ENCODE measurements at regions not wholly inside any gene's neighbourhood (a gene's known extent, or its start where the extent isn't known, plus 50 kb on each side); places are given as distances from the start of the nearest gene placed in this dataset.

GRCh38 chr13:60881507-60881906 is 484.5 kb downstream of the TDRD3 start:
- H3K4me3 Mint-ChIP-seq (ENCODE audit: low read depth, unreplicated experiment), result no peak overlapping the region
- no peak for DNase-seq
- TF ChIP-seq, protein P1, sequence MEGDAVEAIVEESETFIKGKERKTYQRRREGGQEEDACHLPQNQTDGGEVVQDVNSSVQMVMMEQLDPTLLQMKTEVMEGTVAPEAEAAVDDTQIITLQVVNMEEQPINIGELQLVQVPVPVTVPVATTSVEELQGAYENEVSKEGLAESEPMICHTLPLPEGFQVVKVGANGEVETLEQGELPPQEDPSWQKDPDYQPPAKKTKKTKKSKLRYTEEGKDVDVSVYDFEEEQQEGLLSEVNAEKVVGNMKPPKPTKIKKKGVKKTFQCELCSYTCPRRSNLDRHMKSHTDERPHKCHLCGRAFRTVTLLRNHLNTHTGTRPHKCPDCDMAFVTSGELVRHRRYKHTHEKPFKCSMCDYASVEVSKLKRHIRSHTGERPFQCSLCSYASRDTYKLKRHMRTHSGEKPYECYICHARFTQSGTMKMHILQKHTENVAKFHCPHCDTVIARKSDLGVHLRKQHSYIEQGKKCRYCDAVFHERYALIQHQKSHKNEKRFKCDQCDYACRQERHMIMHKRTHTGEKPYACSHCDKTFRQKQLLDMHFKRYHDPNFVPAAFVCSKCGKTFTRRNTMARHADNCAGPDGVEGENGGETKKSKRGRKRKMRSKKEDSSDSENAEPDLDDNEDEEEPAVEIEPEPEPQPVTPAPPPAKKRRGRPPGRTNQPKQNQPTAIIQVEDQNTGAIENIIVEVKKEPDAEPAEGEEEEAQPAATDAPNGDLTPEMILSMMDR (IDR thresholded peaks at IDR 0.05; ENCODE audit: unreplicated experiment), result no peak
- H3K4me1 Mint-ChIP-seq (ENCODE audit: low read depth, unreplicated experiment), result no peaks in the 10 kb centered on the region
- CTCF ChIA-PET, result no interaction called here
- no peaks in the 10 kb centered on the region for H3K27me3 Mint-ChIP-seq (ENCODE audit: unreplicated experiment)
- H3K27ac Mint-ChIP-seq (ENCODE audit: unreplicated experiment), result no peak overlapping the region
- no TSS peak for BruUV-seq (replicated peaks)
- intact Hi-C loops (cut with micrococcal nuclease; ENCODE audit: unreplicated experiment), result no loop called here
- H3K36me3 Mint-ChIP-seq (ENCODE audit: insufficient read depth, unreplicated experiment), result no peaks in the 10 kb centered on the region
- no peaks in the 10 kb centered on the region for H3K9me3 Mint-ChIP-seq (ENCODE audit: low read depth, unreplicated experiment)

DNA sequence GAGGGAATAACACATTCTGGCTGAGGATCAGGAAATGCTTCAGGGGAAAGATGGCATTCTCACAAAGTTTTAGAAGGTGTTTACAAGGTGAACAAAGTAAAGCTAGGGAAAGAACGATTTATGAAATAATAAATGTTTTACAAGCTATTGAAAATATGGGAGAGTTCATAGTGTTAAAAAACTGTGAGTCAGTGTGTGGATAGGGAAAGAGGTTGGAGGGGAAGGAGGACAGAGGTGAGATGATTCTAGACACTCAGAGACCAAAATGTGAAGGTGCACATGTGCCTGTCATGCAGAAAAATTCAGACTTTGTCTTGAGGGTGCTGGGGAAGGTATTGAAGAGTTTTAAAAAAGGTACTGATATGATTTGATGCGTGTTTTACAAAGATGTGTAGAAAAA is 476.1 kb downstream of the TDRD3 start:
- Mint-ChIP-seq H3K9me3 (ENCODE audit: low read depth, unreplicated experiment) (peaks cover 3% of the 10 kb centered on the region), H3K27ac (ENCODE audit: unreplicated experiment) (no peak overlapping the region), H3K36me3 (ENCODE audit: insufficient read depth, unreplicated experiment) (no peaks in the 10 kb centered on the region), H3K4me3 (ENCODE audit: low read depth, unreplicated experiment) (no peak overlapping the region), H3K4me1 (ENCODE audit: low read depth, unreplicated experiment) (no peaks in the 10 kb centered on the region), H3K27me3 (ENCODE audit: unreplicated experiment) (no peaks in the 10 kb centered on the region)
- TF ChIP-seq, protein P1 (IDR thresholded peaks at IDR 0.05; ENCODE audit: unreplicated experiment), result no peak
- CTCF ChIA-PET, result no interaction called here
- DNase-seq, result no peak
- intact Hi-C loops (cut with micrococcal nuclease; ENCODE audit: unreplicated experiment), result no loop called here
- no TSS peak for BruUV-seq (replicated peaks)

DNA sequence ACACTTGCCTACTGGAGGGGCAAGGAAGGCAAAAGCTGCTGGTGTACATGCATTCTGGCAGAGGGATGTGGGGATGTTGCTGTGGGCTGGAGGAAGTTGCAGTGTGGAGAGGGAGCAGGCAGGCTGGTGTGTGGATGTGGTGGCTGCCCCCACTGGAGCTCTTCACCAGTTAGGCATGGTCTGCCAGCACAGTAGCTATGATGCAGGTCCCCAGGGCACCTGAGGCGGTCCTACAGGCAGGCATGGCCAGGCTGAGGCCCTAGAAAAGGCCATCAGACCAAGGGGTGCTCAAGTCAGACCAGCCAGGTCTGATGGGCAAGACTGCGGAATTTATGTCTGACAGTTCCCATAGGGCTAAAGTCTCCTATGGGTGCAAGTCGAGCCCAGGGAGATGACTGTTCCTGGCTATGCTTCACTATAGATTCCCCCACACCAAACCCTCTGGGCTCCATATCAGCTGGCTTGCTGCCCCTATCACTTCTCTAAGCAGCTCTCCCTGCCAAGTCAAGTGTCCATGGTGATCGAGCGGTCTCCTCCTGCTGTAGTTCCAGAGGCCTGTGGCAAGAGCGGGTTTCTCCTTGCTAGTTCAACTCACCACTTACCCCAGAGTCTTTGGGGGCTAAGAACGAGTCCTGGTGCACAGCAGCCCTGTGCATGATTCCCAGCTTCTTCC is 473.1 kb downstream of the TDRD3 start:
- no peaks in the 10 kb centered on the region for H3K36me3 Mint-ChIP-seq (ENCODE audit: insufficient read depth, unreplicated experiment)
- no peaks in the 10 kb centered on the region for H3K4me1 Mint-ChIP-seq (ENCODE audit: low read depth, unreplicated experiment)
- no peak overlapping the region for H3K27ac Mint-ChIP-seq (ENCODE audit: unreplicated experiment)
- TF ChIP-seq, protein P1 (IDR thresholded peaks at IDR 0.05; ENCODE audit: unreplicated experiment), result no peak
- H3K9me3 Mint-ChIP-seq (ENCODE audit: low read depth, unreplicated experiment), result peaks cover 3% of the 10 kb centered on the region
- H3K4me3 Mint-ChIP-seq (ENCODE audit: low read depth, unreplicated experiment), result no peak overlapping the region
- intact Hi-C loops (cut with micrococcal nuclease; ENCODE audit: unreplicated experiment), result no loop called here
- H3K27me3 Mint-ChIP-seq (ENCODE audit: unreplicated experiment), result no peaks in the 10 kb centered on the region
- DNase-seq, result no peak
- no TSS peak for BruUV-seq (replicated peaks)
- CTCF ChIA-PET, result no interaction called here

GRCh38 chr13:60869225-60869624 is 472.2 kb downstream of the TDRD3 start:
- peaks cover 3% of the 10 kb centered on the region for H3K9me3 Mint-ChIP-seq (ENCODE audit: low read depth, unreplicated experiment)
- BruUV-seq (replicated peaks), result no TSS peak
- no peak for DNase-seq
- intact Hi-C loops (cut with micrococcal nuclease; ENCODE audit: unreplicated experiment), result no loop called here
- H3K36me3 Mint-ChIP-seq (ENCODE audit: insufficient read depth, unreplicated experiment), result no peaks in the 10 kb centered on the region
- H3K27ac Mint-ChIP-seq (ENCODE audit: unreplicated experiment), result no peak overlapping the region
- CTCF ChIA-PET, result no interaction called here
- no peaks in the 10 kb centered on the region for H3K4me1 Mint-ChIP-seq (ENCODE audit: low read depth, unreplicated experiment)
- TF ChIP-seq, protein P1 (IDR thresholded peaks at IDR 0.05; ENCODE audit: unreplicated experiment), result no peak
- no peaks in the 10 kb centered on the region for H3K27me3 Mint-ChIP-seq (ENCODE audit: unreplicated experiment)
- no peak overlapping the region for H3K4me3 Mint-ChIP-seq (ENCODE audit: low read depth, unreplicated experiment)

All from Calu3 (cell line).